ENCODE measurements at regions not wholly inside any gene's neighbourhood (a gene's known extent, or its start where the extent isn't known, plus 50 kb on each side); places are given as distances from the start of the nearest gene placed in this dataset.

- DNase-seq, result no peak
These were observed 146.6 kb upstream of the TBL1X start for GRCh38 chrX:9318213-9318612.

GRCh38 chrX:9318766-9319165 is 146.1 kb upstream of the TBL1X start:
- DNase-seq, result no peak

- no peak for DNase-seq
These were observed 143.9 kb upstream of the TBL1X start for GRCh38 chrX:9320940-9321339.

- DNase-seq, result no peak
These were observed 140.2 kb upstream of the TBL1X start for GRCh38 chrX:9324676-9325075.

- no peak for DNase-seq
These were observed 138.5 kb upstream of the TBL1X start for GRCh38 chrX:9326369-9326768.

- DNase-seq, result no peak
These were observed 137.6 kb upstream of the TBL1X start for GRCh38 chrX:9327086-9327746.

GRCh38 chrX:9327747-9328145 is 137.1 kb upstream of the TBL1X start:
- DNase-seq, result no peak

GRCh38 chrX:9329056-9329455 is 135.8 kb upstream of the TBL1X start:
- no peak for DNase-seq

GRCh38 chrX:9330249-9330982 is 134.4 kb upstream of the TBL1X start:
- no peak for DNase-seq

GRCh38 chrX:9333873-9334560 is 130.8 kb upstream of the TBL1X start:
- no peak for DNase-seq

GRCh38 chrX:9335251-9335650 is 129.6 kb upstream of the TBL1X start:
- no peak for DNase-seq

- no peak for DNase-seq
These were observed 128.4 kb upstream of the TBL1X start for GRCh38 chrX:9336456-9336855.

GRCh38 chrX:9337046-9337445 is 127.8 kb upstream of the TBL1X start:
- DNase-seq, result no peak

GRCh38 chrX:9338986-9339385 is 125.9 kb upstream of the TBL1X start:
- DNase-seq, result no peak

GRCh38 chrX:9339603-9340491 is 125.0 kb upstream of the TBL1X start:
- DNase-seq, result no peak

GRCh38 chrX:9340598-9341290 is 124.1 kb upstream of the TBL1X start:
- DNase-seq, result no peak

- DNase-seq, result peak in 1 of 2 donors; percentile 37
These were observed 123.3 kb upstream of the TBL1X start for GRCh38 chrX:9341291-9342201.

GRCh38 chrX:9342561-9343051 is 122.3 kb upstream of the TBL1X start:
- DNase-seq, result no peak

- no peak for DNase-seq
These were observed 120.9 kb upstream of the TBL1X start for GRCh38 chrX:9343971-9344370.

GRCh38 chrX:9345957-9346356 is 118.9 kb upstream of the TBL1X start:
- DNase-seq, result no peak
